CD4-positive, CD25-positive, alpha-beta regulatory T cell (primary cell): ENCODE measurements at regions not wholly inside any gene's neighbourhood (a gene's known extent, or its start where the extent isn't known, plus 50 kb on each side); places are given as distances from the start of the nearest gene placed in this dataset.

Source experiments
- ATAC-seq, 2 donors: fragments of 150-1000 bp; cut with Tn5 transposase; one replicate each; pipeline ENCODE4 v1.10.0; 2021; ENCODE audit warnings: low read depth in 2 of 2, moderate number of reproducible peaks in 2 of 2, moderate library complexity in 1 of 2
- DNase-seq, 3 donors: peaks; one replicate each; pipeline versions ENCODE4 v3.0.0 to v3.0.0-alpha.2; 2012 to 2022; ENCODE audit warnings: mixed read lengths in 1 of 3
- H3K27ac ChIP-seq: one replicate; pipeline ENCODE4 v1.7.0; 2013; ENCODE audit warnings: mild to moderate bottlenecking, low read length; ENCODE audit not compliant: insufficient read depth, poor library complexity, severe bottlenecking
- H3K27me3 ChIP-seq: one replicate; pipeline ENCODE4 v1.7.0; 2013; ENCODE audit warnings: low read length; ENCODE audit not compliant: control insufficient read depth, insufficient read depth
- H3K36me3 ChIP-seq: one replicate; pipeline ENCODE4 v1.7.0; 2013; ENCODE audit warnings: mild to moderate bottlenecking, low read length, moderate library complexity; ENCODE audit not compliant: control insufficient read depth, insufficient read depth
- H3K4me1 ChIP-seq: 2 replicates; pipeline ENCODE4 v1.7.0; 2013; ENCODE audit warnings: mild to moderate bottlenecking, low read length; ENCODE audit not compliant: insufficient read depth, control insufficient read depth, poor library complexity, severe bottlenecking
- H3K4me3 ChIP-seq: one replicate; pipeline ENCODE4 v1.7.0; 2013; ENCODE audit warnings: low read depth, mild to moderate bottlenecking, low read length, moderate library complexity
- H3K9me3 ChIP-seq, 2 experiments: 1 replicate in 1 of 2; 2 replicates in 1 of 2; pipeline ENCODE4 v1.7.0; 2013; ENCODE audit warnings: low read length in 2 of 2, mild to moderate bottlenecking in 1 of 2, moderate library complexity in 1 of 2; ENCODE audit not compliant: control insufficient read depth in 2 of 2
- H3K27ac Mint-ChIP-seq, 3 donors: one replicate each; pipeline ENCODE4 v1.8.0; 2020 to 2022; ENCODE audit warnings: mild to moderate bottlenecking in 3 of 3, mixed read lengths in 3 of 3, moderate library complexity in 2 of 3
- H3K27me3 Mint-ChIP-seq: one replicate; pipeline ENCODE4 v1.8.0; 2022; ENCODE audit warnings: mild to moderate bottlenecking, mixed read lengths
- H3K36me3 Mint-ChIP-seq: one replicate; pipeline ENCODE4 v1.8.0; 2020; ENCODE audit warnings: mixed read lengths
- H3K4me1 Mint-ChIP-seq, 4 donors: one replicate each; pipeline ENCODE4 v1.8.0; 2020 to 2022; ENCODE audit warnings: mixed read lengths in 4 of 4, mild to moderate bottlenecking in 1 of 4
- H3K4me3 Mint-ChIP-seq, 4 donors: one replicate each; pipeline ENCODE4 v1.8.0; 2020 to 2022; ENCODE audit warnings: mild to moderate bottlenecking in 4 of 4, mixed read lengths in 4 of 4, moderate library complexity in 3 of 4
- H3K9me3 Mint-ChIP-seq, 7 donors: one replicate each; pipeline ENCODE4 v1.8.0; 2020 to 2022; ENCODE audit warnings: mixed read lengths in 7 of 7, mild to moderate bottlenecking in 3 of 7, moderate library complexity in 2 of 7

DNA sequence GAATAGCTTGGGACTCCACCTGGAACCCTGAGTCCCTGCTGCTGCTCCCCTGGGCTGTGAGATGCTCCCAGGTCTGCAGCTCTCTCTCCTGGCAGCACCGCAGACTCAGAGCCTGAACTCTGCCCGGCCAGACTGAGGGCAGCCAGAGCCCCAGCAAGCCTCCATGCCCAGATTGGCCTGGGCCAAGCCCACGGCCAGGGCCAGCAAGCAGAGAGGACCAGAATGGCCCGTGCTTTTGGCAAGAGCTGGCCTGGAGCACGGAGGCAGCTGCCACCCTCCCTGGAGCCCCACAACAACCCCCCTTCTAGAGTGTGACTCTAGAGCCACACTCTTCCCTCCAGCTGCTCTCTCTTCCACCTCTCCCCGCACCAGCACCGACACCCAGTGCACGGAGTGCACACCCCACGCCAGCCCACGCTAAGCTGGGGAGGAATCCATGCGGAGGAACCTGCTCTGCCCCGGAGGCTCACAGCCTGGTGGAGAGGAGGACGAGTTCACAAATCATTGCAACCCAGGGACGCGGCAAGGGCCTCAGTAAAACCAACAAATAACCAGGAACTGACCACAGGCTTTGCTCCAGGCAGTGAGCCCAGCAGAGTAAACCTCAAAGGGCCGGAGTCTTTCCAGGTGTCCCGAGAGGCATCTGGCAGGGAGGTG, 110.3 kb downstream of the HMX1 start:
- Mint-ChIP-seq H3K27me3 (no peaks in the 10 kb centered on the region), H3K4me1 (no peaks in the 10 kb centered on the region), H3K27ac (no peak overlapping the region), H3K36me3 (no peaks in the 10 kb centered on the region), H3K4me3 (no peak overlapping the region), H3K9me3 (peaks cover 0 to 2% (median 0%) of the 10 kb centered on the region in 7 donors)
- ATAC-seq (no peak), DNase-seq (no peak)
- no peak overlapping the region for H3K27ac ChIP-seq
- H3K4me1 ChIP-seq, result no peaks in the 10 kb centered on the region
- H3K4me3 ChIP-seq, result no peak overlapping the region
- H3K9me3 ChIP-seq, result no peaks in the 10 kb centered on the region
- no peaks in the 10 kb centered on the region for H3K27me3 ChIP-seq
- H3K36me3 ChIP-seq, result no peaks in the 10 kb centered on the region

DNA sequence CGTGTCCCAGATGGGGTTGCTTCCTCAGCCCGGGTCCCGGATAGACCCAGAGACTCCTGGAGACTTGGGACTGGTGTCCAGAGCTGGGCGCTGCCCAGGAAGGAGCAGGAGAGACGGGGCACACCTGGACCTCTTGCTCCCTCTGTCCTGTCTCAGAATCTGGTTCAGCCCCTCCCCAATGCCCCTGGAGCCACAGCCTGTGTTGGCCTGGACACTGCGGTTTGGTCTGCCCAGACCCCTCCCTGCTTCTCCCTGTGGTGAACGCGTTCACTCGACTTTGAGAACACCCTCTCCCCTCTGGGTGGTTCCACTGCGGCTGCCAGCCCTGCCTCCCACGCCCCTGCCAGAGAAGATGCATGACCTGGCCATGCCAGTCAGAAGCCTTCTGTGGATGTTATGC, 111.1 kb downstream of the HMX1 start:
- Histone ChIP-seq H3K27ac (no peak overlapping the region), H3K9me3 (no peaks in the 10 kb centered on the region), H3K27me3 (no peaks in the 10 kb centered on the region), H3K4me1 (no peaks in the 10 kb centered on the region), H3K36me3 (no peaks in the 10 kb centered on the region), H3K4me3 (no peak overlapping the region)
- Mint-ChIP-seq H3K27me3 (no peaks in the 10 kb centered on the region), H3K36me3 (no peaks in the 10 kb centered on the region), H3K4me3 (no peak overlapping the region), H3K4me1 (no peaks in the 10 kb centered on the region), H3K27ac (no peak overlapping the region), H3K9me3 (peaks cover 0 to 2% (median 0%) of the 10 kb centered on the region in 7 donors)
- DNase-seq, result no peak
- ATAC-seq, result no peak

DNA sequence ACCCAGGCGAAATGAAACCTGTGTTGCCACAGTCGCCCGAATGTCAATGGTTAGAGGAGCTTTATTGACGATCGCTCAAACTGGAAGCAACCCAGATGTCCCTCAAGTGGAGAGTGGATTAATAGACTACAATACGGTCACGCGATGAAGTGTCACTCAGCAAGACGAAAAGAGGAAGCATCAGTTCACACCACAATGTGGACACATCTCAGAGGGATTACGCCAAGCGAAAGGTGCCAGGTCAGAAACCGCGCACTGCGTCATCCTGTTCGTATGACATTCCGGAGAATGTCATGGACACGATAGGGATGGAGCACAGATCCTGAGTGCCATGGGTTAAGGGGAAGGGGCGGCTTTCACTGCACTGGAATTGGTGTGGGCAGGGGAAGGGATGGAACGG, 111.7 kb downstream of the HMX1 start:
- DNase-seq (no peak), ATAC-seq (no peak)
- Mint-ChIP-seq H3K36me3 (no peaks in the 10 kb centered on the region), H3K4me1 (no peaks in the 10 kb centered on the region), H3K9me3 (peaks cover 0 to 2% (median 0%) of the 10 kb centered on the region in 7 donors), H3K27me3 (no peaks in the 10 kb centered on the region), H3K4me3 (no peak overlapping the region), H3K27ac (no peak overlapping the region)
- Histone ChIP-seq H3K27me3 (no peaks in the 10 kb centered on the region), H3K4me1 (no peaks in the 10 kb centered on the region), H3K27ac (no peak overlapping the region), H3K9me3 (no peaks in the 10 kb centered on the region), H3K4me3 (no peak overlapping the region), H3K36me3 (no peaks in the 10 kb centered on the region)

DNA sequence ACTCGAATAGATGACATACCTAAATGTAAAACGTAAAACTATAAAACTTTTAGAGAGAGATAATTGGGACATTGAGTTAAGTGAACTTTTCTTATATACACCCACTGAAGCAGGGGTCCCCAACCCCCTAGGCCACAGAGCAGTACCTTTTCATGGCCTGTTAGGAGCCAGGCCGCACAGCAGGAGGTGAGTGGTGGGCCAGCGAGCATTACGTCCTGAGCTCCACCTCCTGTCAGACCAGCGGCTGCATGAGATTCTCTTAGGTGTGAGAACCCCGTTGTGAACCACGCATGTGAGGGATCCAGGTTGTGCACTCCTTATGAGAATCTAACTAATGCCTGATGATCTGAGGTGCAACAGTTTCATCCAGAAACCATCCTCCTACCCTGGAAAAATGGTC, 114.8 kb downstream of the HMX1 start:
- H3K9me3 ChIP-seq, result no peaks in the 10 kb centered on the region
- Mint-ChIP-seq H3K27me3 (no peaks in the 10 kb centered on the region), H3K4me1 (no peaks in the 10 kb centered on the region), H3K27ac (no peak overlapping the region), H3K4me3 (no peak overlapping the region), H3K9me3 (peaks cover 0 to 2% (median 0%) of the 10 kb centered on the region in 7 donors), H3K36me3 (no peaks in the 10 kb centered on the region)
- H3K27me3 ChIP-seq, result no peaks in the 10 kb centered on the region
- no peaks in the 10 kb centered on the region for H3K36me3 ChIP-seq
- H3K27ac ChIP-seq, result no peak overlapping the region
- no peak for DNase-seq
- no peak overlapping the region for H3K4me3 ChIP-seq
- ATAC-seq, result no peak
- no peaks in the 10 kb centered on the region for H3K4me1 ChIP-seq

DNA sequence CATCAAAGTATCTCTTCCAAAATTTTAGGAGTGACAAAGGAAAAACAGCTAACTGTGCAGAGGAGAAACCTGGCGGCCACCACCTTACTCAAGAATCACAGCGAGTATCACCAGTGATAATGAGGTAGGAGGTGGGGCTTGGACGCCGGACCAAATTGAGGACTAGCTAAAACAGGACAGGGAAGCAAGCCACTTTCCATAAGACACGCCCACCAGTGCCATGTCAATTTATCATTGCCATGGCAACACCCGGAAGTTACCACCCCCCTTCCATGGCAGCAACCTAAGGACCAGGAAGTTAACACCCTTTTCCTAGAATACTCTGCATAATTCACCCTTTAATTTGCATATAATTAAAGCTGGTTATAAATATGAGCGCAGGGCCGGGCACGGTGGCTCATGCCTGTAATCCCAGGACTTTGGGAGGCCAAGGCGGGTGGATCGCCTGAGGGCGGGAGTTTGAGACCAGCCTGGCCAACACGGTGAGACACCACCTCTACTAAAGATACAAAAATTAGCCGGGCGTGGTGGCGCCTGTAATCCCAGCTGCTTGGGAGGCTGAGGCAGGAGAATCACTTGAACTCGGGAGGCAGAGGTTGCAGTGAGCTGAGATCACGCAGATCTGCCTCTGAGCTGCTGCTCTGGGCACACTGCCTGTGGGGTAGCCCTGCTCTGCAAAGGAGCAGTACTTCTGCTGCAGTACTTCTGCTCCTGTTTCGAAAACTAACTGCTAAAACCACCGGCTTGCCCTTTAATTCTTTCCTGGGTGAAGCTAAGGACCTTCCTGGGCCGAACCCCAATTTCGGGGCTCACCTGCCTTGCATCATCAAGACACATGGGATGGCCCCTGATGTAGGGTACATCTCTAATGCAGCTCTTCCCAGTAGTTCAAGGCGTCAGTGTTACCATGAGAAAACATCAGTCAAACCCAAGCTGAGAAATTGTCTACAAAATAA, 116.7 kb downstream of the HMX1 start:
- H3K27ac Mint-ChIP-seq, result no peak overlapping the region

DNA sequence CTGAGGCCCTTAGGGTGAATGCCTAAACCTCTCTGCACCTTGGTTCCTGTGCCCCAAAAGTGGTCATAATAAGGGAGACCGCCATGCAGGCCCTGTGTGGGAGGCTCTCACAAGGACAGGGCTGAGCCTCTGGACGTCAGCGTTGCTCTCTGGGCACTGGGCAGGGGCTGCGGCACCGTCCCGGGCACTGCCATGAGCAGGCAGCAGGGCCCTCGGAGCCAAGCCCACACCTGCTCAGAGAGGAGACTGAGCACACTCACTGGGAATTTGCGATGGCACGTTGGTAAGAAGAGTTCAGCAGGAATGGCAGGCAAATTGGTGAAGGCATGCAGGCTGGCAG, 123.4 kb downstream of the HMX1 start:
- H3K27ac ChIP-seq, result no peak overlapping the region
- ATAC-seq, result no peak
- H3K27me3 Mint-ChIP-seq, result no peaks in the 10 kb centered on the region
- H3K36me3 Mint-ChIP-seq, result no peaks in the 10 kb centered on the region
- no peak overlapping the region for H3K27ac Mint-ChIP-seq
- no peaks in the 10 kb centered on the region for H3K27me3 ChIP-seq
- H3K4me3 Mint-ChIP-seq, result no peak overlapping the region
- H3K9me3 Mint-ChIP-seq, result peaks cover 0 to 5% (median 0%) of the 10 kb centered on the region in 7 donors
- no peaks in the 10 kb centered on the region for H3K4me1 Mint-ChIP-seq
- H3K9me3 ChIP-seq, result no peaks in the 10 kb centered on the region
- DNase-seq, result no peak
- H3K4me1 ChIP-seq, result no peaks in the 10 kb centered on the region
- H3K36me3 ChIP-seq, result no peaks in the 10 kb centered on the region
- H3K4me3 ChIP-seq, result no peak overlapping the region

More for the DNA sequence above, 116.7 kb downstream of the HMX1 start:
- H3K9me3 ChIP-seq, result no peaks in the 10 kb centered on the region
- DNase-seq (no peak), ATAC-seq (no peak)
- Mint-ChIP-seq H3K36me3 (no peaks in the 10 kb centered on the region), H3K9me3 (peaks cover 0 to 2% (median 0%) of the 10 kb centered on the region in 7 donors), H3K4me3 (no peak overlapping the region), H3K4me1 (no peaks in the 10 kb centered on the region), H3K27me3 (no peaks in the 10 kb centered on the region)
- H3K27ac ChIP-seq, result no peak overlapping the region
- no peaks in the 10 kb centered on the region for H3K27me3 ChIP-seq
- H3K4me3 ChIP-seq, result no peak overlapping the region
- no peaks in the 10 kb centered on the region for H3K36me3 ChIP-seq
- H3K4me1 ChIP-seq, result no peaks in the 10 kb centered on the region

DNA sequence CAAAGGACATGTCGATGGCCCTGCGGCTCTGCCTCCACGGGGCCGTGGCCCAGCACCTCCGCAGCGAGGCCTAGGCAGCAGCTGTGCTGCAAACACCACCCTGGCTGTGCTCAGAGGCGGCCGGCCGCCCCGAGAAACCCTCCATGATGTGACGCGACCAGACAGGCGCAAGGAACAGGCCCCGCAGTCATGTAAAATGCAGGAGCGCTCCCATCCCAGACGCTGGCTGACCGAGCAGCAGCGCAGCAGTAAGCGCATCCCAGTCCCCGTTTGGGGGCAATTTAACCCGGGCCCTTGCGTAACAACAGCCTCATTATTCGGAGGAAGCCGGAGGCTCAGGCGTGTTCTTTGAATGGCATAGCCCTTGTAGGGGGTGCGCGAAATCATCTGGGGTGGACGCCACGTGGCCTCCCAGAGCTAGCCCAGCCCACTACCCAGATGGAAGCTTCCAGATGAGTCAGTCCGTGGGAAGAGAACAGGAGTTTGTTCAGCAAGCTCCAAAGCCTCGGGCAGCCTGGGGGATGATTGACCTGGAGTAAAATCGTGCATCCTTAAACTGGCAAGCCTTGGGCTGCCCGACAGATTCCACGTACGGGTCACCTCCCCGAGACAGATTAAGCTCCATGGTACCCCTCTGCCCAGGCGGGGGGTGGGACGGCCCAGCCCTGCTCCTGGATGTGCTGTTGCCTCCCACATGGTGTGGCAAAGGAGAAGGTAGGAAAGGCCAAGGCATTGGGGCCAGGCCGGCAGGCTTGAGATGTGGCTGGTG, 124.0 kb downstream of the HMX1 start:
- H3K9me3 ChIP-seq, result no peaks in the 10 kb centered on the region
- H3K27me3 ChIP-seq, result no peaks in the 10 kb centered on the region
- peaks cover 0 to 5% (median 0%) of the 10 kb centered on the region in 7 donors for H3K9me3 Mint-ChIP-seq
- H3K4me3 Mint-ChIP-seq, result no peak overlapping the region
- H3K36me3 ChIP-seq, result no peaks in the 10 kb centered on the region
- DNase-seq (no peak), ATAC-seq (no peak)
- H3K4me3 ChIP-seq, result no peak overlapping the region
- no peaks in the 10 kb centered on the region for H3K4me1 Mint-ChIP-seq
- no peaks in the 10 kb centered on the region for H3K4me1 ChIP-seq
- H3K27me3 Mint-ChIP-seq, result peaks cover 3% of the 10 kb centered on the region
- no peak overlapping the region for H3K27ac ChIP-seq
- H3K27ac Mint-ChIP-seq, result no peak overlapping the region
- H3K36me3 Mint-ChIP-seq, result no peaks in the 10 kb centered on the region
